GM19467 (cell line): ENCODE measurements at regions not wholly inside any gene's neighbourhood (a gene's known extent, or its start where the extent isn't known, plus 50 kb on each side); places are given as distances from the start of the nearest gene placed in this dataset.
"Not testable (repeated sequence)": the region's sequence is repeated elsewhere in the genome, so short reads cannot be mapped to it uniquely, and the experiment has no call there.

ENCODE experiments used
- ATAC-seq: cut with Tn5 transposase; IDR thresholded peaks from one replicate; pipeline ENCODE4 v1.9.1; 2021; ENCODE audit warnings: mild to moderate bottlenecking, moderate library complexity; ENCODE audit not compliant: unreplicated experiment

- no peak for ATAC-seq
Observed at GRCh38 chr10:113484487-113484886, 68.4 kb upstream of the HABP2 start.

- no peak for ATAC-seq
Observed at GRCh38 chr10:113485736-113486135, 67.1 kb upstream of the HABP2 start.

- no peak for ATAC-seq
Observed at GRCh38 chr10:113486531-113486930, 66.3 kb upstream of the HABP2 start.

GRCh38 chr10:113487154-113487553 lies 65.7 kb upstream of the HABP2 start:
- no peak for ATAC-seq

- no peak for ATAC-seq
Observed at GRCh38 chr10:113488186-113488585, 64.7 kb upstream of the HABP2 start.

GRCh38 chr10:113489522-113489921 lies 63.3 kb upstream of the HABP2 start:
- ATAC-seq = not testable (repeated sequence)

GRCh38 chr10:113491967-113492565 lies 60.8 kb upstream of the HABP2 start:
- ATAC-seq = no peak

GRCh38 chr10:113493195-113493594 lies 59.7 kb upstream of the HABP2 start:
- ATAC-seq = no peak

GRCh38 chr10:113493882-113494301 lies 59.0 kb upstream of the HABP2 start:
- no peak for ATAC-seq

GRCh38 chr10:113494761-113495160 lies 58.1 kb upstream of the HABP2 start:
- no peak for ATAC-seq

GRCh38 chr10:113495553-113495952 lies 57.3 kb upstream of the HABP2 start:
- ATAC-seq = no peak

- no peak for ATAC-seq
Observed at GRCh38 chr10:113496111-113497109, 56.4 kb upstream of the HABP2 start.

- no peak for ATAC-seq
Observed at GRCh38 chr10:113497198-113497597, 55.7 kb upstream of the HABP2 start.

GRCh38 chr10:113498997-113499396 lies 53.9 kb upstream of the HABP2 start:
- no peak for ATAC-seq

GRCh38 chr10:113499806-113500205 lies 53.0 kb upstream of the HABP2 start:
- no peak for ATAC-seq

GRCh38 chr10:113501031-113501430 lies 51.8 kb upstream of the HABP2 start:
- ATAC-seq = not testable (repeated sequence)
